HL-60 (cell line): ENCODE measurements at regions not wholly inside any gene's neighbourhood (a gene's known extent, or its start where the extent isn't known, plus 50 kb on each side); places are given as distances from the start of the nearest gene placed in this dataset.

Experiments used
- CTCF ChIP-seq: IDR thresholded peaks from one replicate; pipeline ENCODE4 v1.5.1; 2011; ENCODE audit warnings: low read length, control low read depth, inconsistent platforms; ENCODE audit not compliant: insufficient read depth
- GABPA ChIP-seq: IDR thresholded peaks from 2 replicates; pipeline ENCODE4 v1.6.1; 2012; ENCODE audit warnings: low read depth
- POLR2AphosphoS5 ChIP-seq: IDR thresholded peaks from 2 replicates; pipeline ENCODE4 v1.6.1; 2012; ENCODE audit warnings: low read depth
- TF ChIP-seq, protein P1 (sequence below): IDR thresholded peaks from 2 replicates; pipeline ENCODE4 v1.6.1; 2012; ENCODE audit warnings: low read depth; ENCODE audit not compliant: insufficient replicate concordance

- no peak for TF ChIP-seq CTCF
- TF ChIP-seq POLR2AphosphoS5: no peak
- no peak for TF ChIP-seq GABPA
- TF ChIP-seq, protein P1, sequence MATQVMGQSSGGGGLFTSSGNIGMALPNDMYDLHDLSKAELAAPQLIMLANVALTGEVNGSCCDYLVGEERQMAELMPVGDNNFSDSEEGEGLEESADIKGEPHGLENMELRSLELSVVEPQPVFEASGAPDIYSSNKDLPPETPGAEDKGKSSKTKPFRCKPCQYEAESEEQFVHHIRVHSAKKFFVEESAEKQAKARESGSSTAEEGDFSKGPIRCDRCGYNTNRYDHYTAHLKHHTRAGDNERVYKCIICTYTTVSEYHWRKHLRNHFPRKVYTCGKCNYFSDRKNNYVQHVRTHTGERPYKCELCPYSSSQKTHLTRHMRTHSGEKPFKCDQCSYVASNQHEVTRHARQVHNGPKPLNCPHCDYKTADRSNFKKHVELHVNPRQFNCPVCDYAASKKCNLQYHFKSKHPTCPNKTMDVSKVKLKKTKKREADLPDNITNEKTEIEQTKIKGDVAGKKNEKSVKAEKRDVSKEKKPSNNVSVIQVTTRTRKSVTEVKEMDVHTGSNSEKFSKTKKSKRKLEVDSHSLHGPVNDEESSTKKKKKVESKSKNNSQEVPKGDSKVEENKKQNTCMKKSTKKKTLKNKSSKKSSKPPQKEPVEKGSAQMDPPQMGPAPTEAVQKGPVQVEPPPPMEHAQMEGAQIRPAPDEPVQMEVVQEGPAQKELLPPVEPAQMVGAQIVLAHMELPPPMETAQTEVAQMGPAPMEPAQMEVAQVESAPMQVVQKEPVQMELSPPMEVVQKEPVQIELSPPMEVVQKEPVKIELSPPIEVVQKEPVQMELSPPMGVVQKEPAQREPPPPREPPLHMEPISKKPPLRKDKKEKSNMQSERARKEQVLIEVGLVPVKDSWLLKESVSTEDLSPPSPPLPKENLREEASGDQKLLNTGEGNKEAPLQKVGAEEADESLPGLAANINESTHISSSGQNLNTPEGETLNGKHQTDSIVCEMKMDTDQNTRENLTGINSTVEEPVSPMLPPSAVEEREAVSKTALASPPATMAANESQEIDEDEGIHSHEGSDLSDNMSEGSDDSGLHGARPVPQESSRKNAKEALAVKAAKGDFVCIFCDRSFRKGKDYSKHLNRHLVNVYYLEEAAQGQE: no peak
Measured at GRCh38 chr5:72648480-72648879, 141.3 kb upstream of the ZNF366 start.
